LNCaP clone FGC (cell line): ENCODE measurements at regions not wholly inside any gene's neighbourhood (a gene's known extent, or its start where the extent isn't known, plus 50 kb on each side); places are given as distances from the start of the nearest gene placed in this dataset.

Experiments
- DNase-seq: peaks from one replicate; pipeline ENCODE4 v3.0.0-alpha.2; 2011; ENCODE audit warnings: low read depth
- H3K4me3 ChIP-seq: 2 replicates; pipeline ENCODE4 v1.5.1; 2011; ENCODE audit warnings: mild to moderate bottlenecking, low read depth, low read length, control low read depth
- CTCF ChIP-seq: IDR thresholded peaks from 2 replicates; pipeline ENCODE4 v1.5.1; 2012; ENCODE audit warnings: mild to moderate bottlenecking; ENCODE audit not compliant: control insufficient read depth, insufficient read depth; ENCODE audit errors: extremely low read depth

- no peak overlapping the region for H3K4me3 ChIP-seq
- TF ChIP-seq CTCF: no peak
- DNase-seq: no peak
These were observed 1557.9 kb downstream of the C4orf33 start for GRCh38 chr4:130653842-130654241.

DNA sequence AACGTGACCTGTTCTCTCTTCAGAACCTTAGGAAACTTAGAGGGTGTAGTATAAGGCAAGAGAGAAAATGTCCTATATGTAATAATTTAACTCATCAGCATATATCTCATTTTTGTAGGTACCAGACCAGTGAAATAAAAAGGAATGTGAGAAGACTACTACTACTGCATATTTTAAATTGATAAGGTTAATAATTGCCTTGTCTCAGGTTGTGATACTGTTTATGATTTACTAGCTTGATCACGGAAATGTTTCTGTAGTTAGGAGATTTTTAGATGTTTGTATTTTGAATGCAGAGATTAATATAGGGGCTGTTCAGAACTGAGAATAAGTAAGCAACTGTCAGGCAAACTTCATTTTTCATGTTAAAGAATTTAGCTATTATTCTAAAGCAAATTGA lies 1563.4 kb downstream of the C4orf33 start:
- no peak overlapping the region for H3K4me3 ChIP-seq
- DNase-seq: no peak
- no peak for TF ChIP-seq CTCF

GRCh38 chr4:130668859-130669258 lies 1572.9 kb downstream of the C4orf33 start:
- no peak overlapping the region for H3K4me3 ChIP-seq
- TF ChIP-seq CTCF: no peak
- no peak for DNase-seq

GRCh38 chr4:130675266-130675665 lies 1579.3 kb downstream of the C4orf33 start:
- no peak overlapping the region for H3K4me3 ChIP-seq
- DNase-seq: no peak
- TF ChIP-seq CTCF: no peak

DNA sequence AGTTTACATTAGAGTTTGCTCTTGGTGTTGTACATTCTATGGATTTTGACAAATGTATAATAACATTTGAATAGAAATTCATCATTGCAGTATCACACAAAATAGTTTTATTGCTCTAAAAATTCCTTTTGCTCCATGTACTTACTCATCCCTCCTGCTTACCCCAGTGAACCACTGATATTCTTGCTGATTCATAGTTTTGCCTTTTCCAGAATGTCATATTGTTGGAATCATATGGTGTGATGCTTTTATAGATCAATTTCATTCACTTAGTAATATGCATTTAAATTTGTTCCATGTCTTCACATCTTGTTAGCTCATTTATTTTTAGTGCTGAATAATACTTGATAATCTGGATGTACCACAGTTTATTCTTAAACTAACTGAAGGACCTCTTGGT lies 1593.2 kb downstream of the C4orf33 start:
- no peak for TF ChIP-seq CTCF
- H3K4me3 ChIP-seq: no peak overlapping the region
- DNase-seq: no peak

GRCh38 chr4:130698251-130698650 lies 1602.3 kb downstream of the C4orf33 start:
- no peak for TF ChIP-seq CTCF
- H3K4me3 ChIP-seq: no peak overlapping the region
- no peak for DNase-seq

DNA sequence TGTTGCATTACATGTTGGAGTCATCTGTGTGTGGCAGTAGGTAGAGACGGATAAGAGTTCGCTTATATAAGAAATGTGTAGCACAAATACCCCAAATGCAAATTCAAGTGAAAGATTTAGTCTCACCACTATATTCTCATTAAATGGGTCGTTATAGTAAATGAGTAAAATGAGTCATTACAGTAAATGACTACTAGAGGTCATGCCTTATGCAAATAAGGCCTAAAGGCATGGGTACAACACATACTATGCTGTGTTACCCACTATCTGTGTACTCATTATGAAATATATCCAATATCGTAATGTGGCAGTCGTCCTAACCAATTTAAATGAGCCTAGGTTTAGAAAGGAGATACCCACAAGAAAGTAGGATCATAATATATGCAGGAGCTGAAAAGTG lies 1603.1 kb downstream of the C4orf33 start:
- no peak for DNase-seq
- TF ChIP-seq CTCF: no peak
- H3K4me3 ChIP-seq: no peak overlapping the region
